ENCODE measurements at regions not wholly inside any gene's neighbourhood (a gene's known extent, or its start where the extent isn't known, plus 50 kb on each side); places are given as distances from the start of the nearest gene placed in this dataset.

DNA sequence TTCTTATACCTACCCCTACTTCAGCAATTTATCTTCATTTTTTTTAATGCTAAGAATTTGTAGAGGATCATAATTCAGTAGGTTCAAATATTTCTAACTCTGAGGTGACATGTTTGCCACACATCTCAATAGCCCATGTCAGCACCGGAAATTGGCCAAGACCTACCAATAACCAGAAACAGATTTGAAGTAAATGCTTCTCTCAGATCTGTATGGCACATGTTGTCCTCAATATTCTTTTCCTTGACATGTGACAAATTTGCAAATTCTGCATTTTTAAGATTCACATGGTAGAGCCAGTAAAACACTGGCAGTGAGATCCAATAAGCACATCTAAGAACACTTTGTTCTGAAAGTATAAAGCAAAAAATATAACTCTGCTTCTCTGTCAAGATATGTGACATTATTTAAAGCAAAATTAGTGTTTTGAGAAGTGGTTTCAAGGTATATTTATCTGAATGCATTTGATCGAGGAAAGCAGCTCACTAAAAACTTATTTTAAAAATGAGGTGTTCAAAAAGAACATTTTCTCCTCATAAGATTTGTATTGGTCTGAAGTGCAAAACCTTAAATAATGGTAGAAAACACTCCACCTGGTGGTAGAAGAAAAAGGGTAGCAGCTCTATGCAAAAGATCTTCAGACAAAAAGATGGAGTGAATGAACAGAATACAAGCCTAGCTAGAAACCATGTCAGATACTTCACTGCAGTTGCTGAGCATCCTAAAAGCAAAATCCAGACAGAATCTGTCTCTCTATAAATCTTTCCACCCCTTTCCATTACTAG is 513.8 kb upstream of the FAM241A start:
- DNase-seq = peak; percentile 50

- no peak for DNase-seq
Observed at GRCh38 chr4:111632641-111633151, 512.6 kb upstream of the FAM241A start.

- DNase-seq = peak; percentile 45
Observed at GRCh38 chr4:111633663-111634266, 511.5 kb upstream of the FAM241A start.

DNA sequence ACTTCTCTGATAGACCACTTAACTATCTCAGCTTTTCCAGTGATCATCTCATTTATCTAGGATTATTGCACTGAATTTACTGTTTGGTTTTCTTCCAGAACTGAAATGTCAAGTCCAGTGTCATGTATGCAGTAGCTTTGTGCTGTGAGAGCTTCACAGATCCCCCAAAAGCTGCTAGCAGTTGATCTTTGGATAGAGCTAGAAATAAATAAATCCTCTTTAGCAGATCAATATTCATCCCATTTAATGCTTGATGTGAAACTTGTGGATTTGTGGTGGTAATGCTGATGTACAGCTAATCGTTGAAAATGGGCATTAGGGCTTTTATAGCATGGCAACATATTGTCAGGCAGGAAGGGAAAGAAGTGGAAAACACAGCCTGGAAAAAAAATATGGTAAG is 509.6 kb upstream of the FAM241A start:
- DNase-seq = peak; percentile 81

- no peak for DNase-seq
Observed at GRCh38 chr4:111636961-111637585, 508.2 kb upstream of the FAM241A start.

GRCh38 chr4:111639120-111639690 is 506.0 kb upstream of the FAM241A start:
- DNase-seq = no peak

DNA sequence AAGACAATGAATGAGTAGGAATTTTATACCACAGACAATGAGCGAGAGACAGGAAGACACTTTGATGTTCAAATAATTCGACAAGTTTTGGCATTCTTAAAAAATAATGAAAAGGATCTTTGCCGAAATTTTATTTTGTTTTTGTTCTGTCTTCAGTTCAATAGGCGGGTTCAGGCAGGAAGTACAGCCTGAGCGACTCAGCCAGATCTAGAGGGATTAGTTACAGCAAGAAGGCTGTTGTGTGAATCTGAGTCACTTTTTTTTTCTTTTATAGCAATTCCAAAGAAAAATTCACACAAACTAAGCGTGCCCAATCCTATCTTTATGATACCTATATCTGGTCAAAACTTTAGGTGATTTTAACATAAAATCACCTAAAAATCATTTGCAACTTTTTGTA is 505.4 kb upstream of the FAM241A start:
- DNase-seq = peak; percentile 54

- DNase-seq = peak; percentile 93
Observed at GRCh38 chr4:111641813-111642579, 503.3 kb upstream of the FAM241A start.

- no peak for DNase-seq
Observed at GRCh38 chr4:111648056-111648455, 497.2 kb upstream of the FAM241A start.

DNA sequence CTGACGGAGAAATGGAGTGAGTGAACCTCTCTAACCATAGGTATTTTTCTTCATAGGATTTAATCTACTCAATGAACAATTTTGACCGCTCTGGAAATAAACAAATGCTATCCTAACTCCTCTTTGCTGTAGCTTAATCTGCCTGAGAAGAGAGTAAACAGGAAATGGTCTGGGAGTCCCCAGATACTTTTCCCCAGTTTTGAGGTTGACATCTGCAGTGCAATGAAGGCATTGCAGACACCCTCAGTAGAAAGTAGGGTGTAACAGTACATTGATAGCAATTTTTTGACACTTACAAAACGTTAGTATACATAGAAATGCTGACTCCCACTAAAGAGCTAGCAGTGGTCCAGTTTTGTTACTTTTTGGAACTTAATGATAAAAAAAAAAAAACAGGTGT is 495.9 kb upstream of the FAM241A start:
- no peak for DNase-seq

DNA sequence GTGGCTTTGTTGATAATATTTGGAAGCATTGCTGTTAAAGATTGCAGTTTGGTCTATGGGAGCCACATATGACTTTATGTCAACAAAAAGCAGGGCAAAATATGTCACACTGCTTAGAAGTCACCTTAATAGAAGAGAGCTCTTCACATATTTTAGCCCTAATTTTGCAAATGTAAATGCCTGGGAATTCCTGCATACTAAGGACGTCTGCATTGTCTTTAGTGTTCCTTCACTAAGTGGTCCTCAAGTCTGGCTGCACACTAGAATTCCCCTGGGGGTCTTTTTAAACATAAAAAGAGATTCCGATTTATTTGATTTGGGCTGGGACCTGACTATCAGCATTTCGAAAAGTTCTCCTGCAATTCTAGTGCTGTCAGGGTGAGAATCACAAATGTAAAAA is 495.1 kb upstream of the FAM241A start:
- peak; percentile 39 for DNase-seq

- DNase-seq = peak; percentile 93
Observed at GRCh38 chr4:111650674-111651086, 494.6 kb upstream of the FAM241A start.

- DNase-seq = peak; percentile 34
Observed at GRCh38 chr4:111652236-111652635, 493.0 kb upstream of the FAM241A start.

- DNase-seq = no peak
Observed at GRCh38 chr4:111652986-111653385, 492.3 kb upstream of the FAM241A start.

DNA sequence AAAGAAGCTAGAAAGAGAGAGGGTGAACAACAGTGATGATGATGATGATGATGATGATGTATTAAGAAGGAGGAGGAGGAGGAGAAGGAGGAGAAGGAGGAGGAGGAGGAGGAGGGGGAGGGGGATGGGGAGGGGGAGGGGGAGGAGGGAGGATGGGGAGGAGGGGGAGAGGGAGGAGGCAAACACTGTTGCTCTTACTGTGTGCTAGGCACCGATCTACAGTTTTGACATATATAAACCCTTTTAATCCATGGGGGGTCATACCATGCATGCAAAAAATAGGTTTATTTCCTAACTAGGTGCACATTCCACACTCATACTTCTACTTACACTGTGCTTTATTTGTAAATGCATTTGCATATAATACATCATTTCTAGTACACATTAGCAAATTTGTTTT is 482.8 kb upstream of the FAM241A start:
- DNase-seq = no peak

DNA sequence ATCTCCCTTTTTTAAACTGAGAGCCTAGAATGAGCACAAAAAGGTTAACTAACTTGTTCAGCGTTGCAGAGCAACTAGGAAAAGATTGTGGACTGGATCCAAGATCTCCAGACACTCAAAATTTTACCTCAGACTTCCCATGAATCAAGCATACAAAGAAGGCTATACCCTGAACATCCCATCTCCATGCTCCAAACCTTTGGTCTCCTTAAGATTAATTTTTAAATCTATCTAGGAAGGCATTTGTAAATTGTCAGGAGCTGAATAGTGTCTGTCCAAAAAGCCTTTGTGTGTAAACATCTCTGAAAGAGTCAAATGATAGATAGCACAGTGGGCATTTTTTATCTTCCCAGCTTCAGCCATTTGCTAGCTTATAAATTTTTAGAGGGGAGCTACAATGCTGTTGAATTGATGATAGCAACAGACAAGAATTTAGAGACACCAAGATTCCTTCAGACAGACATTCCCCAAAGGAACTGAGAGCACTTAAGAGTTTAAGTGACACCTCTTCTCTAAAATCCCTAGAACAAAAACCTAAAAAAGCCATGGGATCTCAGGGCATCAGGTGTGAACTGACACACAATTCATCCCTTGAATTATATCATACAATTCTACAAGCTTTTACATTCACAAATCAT is 480.8 kb upstream of the FAM241A start:
- DNase-seq = no peak

GRCh38 chr4:111666826-111667360 is 478.4 kb upstream of the FAM241A start:
- DNase-seq = no peak

GRCh38 chr4:111671756-111672155 is 473.5 kb upstream of the FAM241A start:
- peak; percentile 94 for DNase-seq

DNA sequence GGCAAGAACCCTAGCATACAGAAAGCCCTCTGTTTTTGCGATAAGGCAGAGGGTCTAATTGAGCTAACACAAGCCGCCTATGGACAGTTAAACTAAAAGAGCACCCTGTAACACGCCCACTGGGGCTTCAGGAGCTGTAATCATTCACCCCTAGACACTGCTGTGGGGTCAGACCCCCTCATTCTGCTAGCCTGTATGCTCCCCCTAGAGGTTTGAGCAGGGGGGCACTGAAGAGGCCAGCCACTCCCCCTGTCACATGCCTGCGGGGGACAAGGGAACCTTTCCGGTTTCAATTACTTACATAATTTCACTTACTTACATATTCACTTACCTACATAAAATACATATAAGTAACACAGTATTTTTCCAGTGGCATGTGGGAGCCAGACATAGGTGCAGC is 469.5 kb upstream of the FAM241A start:
- DNase-seq = no peak

DNA sequence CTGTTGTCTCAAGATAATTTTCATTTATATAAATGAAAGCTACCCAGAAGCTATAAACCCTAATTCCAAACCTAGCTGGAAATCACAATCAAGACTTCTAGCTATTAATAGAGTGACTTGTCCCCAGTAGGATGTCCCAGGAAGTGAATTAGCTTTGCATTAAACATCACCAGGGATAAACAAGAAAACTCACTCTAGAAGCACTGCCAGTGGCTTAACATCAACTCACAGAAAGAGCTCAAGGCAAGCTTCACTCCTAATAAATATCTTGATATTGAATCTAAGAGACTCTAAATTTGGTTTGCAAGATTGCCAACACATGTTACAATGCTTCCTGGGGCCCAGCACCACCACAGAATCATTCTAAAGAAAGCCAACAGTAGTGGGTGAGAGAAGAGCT is 468.7 kb upstream of the FAM241A start:
- DNase-seq = no peak

GRCh38 chr4:111678479-111678878 is 466.8 kb upstream of the FAM241A start:
- DNase-seq = peak; percentile 58

DNA sequence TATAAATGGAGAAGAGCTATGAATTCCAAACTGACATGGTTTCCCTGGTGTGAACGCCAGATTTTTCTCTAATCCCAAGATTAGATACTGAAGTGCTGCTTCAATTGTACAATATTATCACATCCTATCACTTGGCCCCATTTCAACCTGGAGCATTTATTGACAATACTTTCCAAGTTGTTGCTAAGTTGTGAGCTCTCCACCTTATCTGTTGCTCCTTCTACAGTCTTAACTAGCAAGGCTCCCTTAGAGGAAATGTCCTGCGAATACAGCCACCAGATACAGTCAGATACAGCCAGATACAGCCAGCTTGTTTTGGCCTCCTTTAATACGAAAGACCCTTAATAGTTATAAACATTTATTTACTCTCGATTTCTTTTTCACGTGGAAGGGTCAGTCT is 466.3 kb upstream of the FAM241A start:
- DNase-seq = no peak

Data from NCI-H82 (cell line).